GM21619 (cell line): ENCODE measurements at regions not wholly inside any gene's neighbourhood (a gene's known extent, or its start where the extent isn't known, plus 50 kb on each side); places are given as distances from the start of the nearest gene placed in this dataset.
"Not testable (repeated sequence)": the region's sequence is repeated elsewhere in the genome, so short reads cannot be mapped to it uniquely, and the experiment has no call there.

Experiments used
- ATAC-seq: cut with Tn5 transposase; IDR thresholded peaks from one replicate; pipeline ENCODE4 v1.9.1; 2021; ENCODE audit not compliant: unreplicated experiment

DNA sequence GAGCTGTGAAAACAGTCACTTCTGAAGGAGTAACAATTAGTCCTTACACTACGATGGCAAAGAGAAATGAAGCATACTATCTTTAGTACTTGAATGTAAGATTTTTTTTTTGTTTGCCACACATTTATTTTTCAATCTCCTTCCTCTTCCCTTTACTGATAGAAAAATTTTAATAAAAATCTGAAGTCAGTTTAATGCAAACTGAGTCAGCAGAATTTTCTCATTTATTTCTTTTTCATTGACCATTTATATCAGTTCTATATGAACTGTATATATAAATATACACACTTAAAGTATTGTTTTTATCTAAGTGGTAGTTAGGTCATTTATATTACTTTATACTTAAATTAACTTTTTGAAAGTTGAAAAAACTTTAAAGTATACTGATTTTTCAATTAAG, 1009.1 kb upstream of the SPRY2 start:
- no peak for ATAC-seq

DNA sequence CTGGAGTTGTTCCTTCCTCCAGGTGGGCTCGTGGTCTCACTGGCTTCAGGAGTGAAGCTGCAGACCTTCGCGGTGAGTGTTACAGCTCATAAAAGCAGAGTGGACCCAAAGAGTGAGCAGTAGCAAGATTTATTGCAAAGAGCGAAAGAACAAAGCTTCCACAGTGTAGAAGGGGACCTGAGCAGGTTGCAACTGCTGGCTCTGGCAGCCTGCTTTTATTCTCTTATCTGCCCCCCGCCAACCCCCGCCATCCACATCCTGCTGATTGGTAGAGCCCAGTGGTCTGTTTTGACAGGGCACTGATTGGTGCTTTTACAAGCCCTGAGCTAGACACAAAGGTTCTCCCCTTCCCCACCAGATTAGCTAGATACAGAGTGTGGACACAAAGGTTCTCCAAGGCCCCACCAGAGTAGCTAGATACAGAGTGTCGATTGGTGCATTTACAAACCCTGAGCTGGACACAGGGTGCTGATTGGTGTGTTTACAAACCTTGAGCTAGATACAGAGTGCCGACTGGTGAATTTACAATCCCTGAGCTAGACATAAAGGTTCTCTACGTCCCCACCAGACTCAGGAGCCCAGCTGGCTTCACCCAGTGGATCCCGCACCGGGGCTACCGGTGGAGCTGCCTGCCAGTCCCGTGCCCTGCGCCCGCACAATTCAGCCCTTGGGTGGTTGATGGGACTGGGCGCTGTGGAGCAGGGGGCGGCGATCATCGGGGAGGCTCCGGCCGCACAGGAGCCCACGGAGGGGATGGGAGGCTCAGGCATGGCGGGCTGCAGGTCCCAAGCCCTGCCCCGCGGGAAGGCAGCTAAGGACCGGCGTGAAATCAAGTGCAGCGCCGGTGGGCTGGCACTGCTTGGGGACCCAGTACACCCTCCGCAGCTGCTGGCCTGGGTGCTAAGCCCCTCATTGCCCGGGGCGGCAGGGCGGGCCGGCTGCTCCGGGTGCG, 999.5 kb upstream of the SPRY2 start:
- ATAC-seq, result not testable (repeated sequence)

DNA sequence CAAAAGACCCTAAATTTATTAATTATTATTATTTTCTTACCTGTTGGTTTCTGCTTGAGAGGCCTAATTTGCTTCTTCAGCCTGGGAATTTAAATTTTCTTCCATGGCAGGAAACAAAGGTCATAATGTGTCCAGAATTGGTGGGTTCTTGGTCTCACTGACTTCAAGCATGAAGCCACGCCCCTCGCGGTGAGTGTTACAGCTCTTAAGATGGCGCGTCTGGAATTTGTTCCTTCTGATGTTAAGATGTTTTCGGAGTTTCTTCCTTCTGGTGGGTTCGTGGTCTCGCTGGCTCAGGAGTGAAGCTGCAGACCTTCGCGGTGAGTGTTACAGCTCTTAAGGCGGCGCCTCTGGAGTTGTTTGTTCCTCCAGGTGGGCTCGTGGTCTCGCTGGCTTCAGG, 998.7 kb upstream of the SPRY2 start:
- ATAC-seq, result not testable (repeated sequence)

DNA sequence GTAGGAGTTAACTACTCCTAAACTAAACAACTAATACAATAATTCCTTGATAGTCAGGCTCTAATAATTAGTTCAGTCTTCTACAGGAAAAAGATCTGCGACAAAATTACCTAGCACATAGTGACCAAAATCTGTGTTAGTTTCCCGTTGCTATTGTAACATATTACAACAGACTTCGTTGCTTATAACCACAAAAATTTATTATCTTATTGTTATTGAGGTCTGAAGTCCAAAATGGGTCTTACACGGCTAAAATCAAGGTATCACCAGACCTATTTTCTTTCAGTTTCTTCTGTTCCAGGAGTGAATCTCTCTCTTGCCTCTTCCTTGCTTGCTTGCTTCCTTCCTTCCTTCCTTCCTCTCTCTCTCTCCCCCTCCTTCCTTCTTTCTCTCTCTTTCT, 993.6 kb upstream of the SPRY2 start:
- no peak for ATAC-seq

DNA sequence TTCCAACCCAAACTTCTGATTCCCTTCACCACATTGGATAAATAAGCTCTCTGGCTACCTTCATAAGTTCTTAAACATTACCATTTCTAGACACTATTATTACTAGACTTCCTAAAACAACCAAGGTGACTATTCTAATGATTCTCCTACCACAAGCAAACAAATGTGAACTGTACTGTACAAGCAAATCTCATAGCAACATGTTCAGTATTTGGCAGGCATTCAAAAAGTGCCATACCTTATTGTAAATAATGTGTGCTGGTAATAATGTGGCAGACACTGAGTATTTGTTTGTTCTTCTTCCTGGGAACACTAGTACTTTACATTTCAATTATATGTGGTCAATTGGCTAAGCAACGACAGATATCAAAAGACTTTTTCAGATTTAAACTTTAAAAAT, 986.0 kb upstream of the SPRY2 start:
- no peak for ATAC-seq

DNA sequence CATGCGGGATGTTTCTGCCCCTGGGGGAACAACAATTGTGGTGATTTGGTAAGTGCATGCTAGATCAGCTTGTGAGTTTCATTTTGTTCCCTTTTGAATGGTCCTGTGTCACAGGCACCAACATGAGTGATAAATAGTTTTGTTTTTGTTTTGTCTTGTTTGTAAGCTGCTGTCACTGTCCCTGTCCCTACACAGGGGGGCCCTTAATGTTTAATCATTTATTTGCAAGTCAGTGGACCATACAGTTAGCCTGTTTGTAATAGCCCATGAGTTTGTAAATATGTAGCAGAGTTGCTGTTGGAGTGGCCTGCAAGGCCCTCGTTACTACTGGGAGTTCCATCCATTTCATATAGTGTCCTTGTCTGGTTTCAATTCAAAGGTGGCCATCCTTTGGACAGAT, 979.6 kb upstream of the SPRY2 start:
- ATAC-seq, result no peak

DNA sequence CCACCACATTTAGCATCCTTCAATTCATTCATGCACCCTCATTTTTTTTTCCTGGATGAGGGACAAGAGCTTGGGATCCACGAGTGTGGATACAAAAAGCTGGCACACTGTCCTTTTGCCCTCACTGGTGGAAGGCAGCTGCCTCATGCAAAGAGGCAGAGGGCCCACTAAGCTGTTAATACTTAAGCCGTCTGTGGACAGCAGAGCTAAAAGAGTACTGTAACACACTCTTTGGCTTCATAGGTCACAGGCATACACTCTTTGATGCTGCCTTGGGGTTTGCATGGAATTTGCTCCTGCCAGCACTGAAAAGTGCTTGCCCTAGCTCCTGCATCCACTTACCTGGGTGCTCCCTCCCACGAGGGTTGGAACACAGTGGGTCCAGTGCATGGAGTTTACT, 978.4 kb upstream of the SPRY2 start:
- no peak for ATAC-seq

DNA sequence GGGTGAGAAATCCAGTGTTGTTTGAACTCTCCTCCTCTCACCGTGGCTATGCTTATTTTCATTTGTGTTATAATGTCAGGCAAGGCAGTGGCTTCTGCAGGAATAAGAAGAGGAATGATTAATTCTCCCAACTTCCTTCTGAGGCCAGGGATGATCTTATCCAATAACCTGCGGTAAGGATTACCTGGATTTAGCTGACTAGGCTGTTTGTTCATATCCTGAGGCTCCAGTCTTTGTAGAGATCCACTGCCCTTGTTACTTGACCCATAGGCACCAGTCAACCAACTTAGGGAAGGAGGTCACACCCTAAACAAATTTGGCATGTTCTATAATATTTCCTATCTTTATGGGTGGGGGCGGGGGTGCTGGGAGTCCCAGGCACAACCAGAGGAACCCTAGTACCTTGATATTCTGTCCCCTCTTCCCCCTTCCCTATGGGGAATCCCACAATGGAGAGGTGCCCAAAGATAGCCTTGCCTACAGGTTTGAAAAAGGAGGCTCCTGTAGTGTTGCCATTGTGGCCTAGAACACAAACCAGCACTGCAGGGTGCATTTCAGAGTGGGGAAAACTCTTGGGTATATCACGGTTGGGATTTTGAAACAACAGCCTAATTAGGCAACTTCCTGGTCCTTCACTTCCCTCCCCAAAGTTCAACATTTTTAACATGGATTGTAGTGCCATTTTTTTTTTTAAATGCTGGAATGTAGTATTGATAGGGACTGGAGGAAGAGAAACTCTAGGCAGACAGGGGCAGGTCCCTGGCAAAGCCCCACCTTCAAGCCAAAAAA, 977.5 kb upstream of the SPRY2 start:
- ATAC-seq, result no peak

DNA sequence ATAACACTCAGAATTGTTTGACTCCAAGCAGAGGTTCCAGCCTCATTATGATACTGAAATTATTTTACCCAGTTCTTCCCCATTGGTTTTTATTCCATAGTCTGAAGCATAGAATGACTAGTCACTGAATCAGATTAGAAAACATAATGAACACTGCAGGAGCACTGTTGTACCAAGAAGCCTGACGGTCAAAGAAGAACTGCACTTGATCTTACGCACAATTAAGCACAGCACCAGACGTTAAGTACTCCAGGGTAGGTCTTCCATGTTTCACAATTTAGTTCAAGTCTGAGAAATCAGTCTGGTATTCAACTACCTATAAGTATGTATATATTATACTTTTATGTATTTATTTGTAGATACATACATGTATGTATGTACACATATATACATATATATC, 973.5 kb upstream of the SPRY2 start:
- ATAC-seq, result no peak

DNA sequence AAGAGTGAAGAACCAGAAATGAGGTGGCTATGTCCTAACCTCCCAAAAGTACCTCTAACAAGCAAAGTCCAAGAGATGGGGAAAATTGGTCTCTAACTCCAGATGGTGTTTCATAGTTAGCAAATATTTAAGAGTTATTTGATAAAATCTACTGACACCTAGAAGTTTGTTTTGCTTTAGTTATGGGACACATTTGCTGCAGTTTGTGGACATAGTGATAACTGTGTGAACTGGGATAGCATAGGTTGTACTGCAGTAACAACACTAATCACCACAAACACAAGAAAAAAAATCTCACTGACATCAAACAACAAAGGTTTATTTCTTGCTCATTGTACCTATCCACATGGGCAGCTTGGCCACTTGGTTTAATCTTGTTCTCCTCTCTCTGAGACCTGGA, 965.0 kb upstream of the SPRY2 start:
- ATAC-seq, result no peak

DNA sequence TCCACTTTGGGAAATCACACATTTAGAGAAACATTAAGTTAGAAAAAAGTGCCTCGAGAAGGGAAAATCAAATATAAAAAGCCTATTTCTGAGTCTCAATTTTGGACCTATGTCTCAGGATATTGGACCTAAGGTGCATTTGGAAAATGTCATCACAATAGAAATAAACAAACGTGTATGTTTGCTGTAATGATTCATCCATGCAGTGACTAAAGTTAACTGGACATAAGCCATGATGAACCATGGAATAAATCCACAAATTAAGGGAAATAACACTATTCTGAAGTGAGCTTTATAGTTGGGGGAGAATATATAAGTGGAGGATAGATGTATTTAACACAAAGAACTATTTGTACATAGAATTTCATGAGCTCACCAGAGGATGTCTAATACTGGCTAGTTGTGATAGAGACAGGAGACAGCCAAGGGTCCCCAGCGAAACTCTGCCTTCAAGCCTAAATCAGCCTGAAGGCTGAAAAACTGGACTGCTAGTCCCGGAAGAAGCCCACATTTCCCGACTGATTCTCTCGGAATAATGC, 963.3 kb upstream of the SPRY2 start:
- no peak for ATAC-seq

DNA sequence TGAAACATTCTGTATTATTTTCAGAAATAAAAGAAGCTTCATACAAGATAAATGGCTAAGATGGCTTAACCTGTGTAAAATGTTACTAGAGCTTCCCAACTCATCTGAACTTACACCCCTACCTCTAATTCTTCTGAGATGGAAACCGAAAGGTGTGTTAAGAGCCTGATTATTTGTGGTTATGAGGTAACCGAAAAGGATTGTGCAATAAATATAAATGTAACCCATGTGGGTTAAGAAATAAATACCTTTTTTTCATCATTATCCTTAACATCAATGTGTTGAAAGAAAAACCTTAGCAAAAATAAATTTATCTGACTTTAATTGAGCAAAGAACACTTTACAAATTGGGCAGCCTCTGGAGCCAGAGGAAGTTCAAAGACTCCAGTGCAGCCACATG, 961.8 kb upstream of the SPRY2 start:
- no peak for ATAC-seq

DNA sequence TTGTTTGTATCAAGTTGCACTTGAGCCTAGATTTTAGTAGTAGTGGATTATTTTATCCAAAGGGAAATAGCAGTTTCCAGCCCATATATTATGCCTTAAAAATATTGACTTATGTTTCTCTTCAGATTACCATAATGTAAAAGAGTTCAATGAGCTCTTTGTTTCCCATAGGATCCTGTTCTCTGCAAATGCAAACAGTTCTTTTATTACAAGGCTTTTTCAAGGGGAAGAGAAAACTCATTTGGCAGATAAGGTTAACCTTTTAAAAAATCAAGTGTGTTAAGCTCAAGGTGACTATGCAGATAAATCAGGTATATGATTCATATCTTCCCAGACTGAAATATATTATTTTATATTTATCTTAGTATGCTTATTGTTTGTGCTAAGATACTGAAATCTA, 961.2 kb upstream of the SPRY2 start:
- ATAC-seq, result no peak

DNA sequence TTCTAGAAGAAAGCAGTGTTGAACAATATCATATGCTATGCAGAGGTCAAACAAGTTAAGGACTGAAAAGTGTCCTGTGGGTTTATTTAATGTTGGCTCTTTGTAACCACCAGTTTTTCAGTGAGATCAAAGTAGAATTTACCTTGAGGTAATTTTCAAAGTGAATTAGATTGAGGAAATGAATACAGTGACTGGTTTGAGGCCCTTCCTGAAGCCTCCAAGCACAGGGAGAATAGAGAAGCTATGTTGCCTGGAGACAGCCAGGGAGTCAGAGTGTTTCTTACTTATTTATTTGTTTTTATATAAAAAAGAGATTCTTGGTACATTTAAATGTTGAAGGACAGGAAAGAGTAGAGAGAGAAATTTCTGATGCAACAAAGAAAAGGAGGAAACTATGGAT, 954.3 kb upstream of the SPRY2 start:
- no peak for ATAC-seq

DNA sequence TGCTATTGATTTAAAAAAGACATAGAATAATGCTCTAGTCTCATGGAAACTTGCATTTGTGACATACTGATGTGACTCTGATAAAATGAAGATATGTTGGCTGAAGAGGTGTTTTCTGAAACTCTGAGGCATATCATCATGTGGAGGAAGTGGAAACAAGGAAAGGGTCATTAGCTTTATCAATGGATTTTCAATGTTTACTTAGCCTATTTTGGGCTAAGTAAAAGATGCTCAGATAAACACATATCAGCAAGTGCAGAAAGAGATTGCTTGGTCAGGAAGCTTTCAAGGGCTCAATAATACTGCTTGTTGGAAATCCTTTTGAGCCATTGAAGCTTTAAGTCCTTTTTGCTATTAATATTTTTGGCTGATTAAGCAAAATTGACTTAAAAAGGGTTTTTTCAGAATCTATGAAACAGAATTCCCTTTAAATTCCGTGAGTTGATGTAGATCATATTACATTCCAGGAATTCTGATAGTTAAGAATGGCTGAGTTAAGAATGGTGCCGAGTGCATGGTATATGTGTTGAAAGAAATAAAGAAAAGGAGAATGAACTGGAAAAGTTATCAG, 952.8 kb upstream of the SPRY2 start:
- ATAC-seq, result no peak

DNA sequence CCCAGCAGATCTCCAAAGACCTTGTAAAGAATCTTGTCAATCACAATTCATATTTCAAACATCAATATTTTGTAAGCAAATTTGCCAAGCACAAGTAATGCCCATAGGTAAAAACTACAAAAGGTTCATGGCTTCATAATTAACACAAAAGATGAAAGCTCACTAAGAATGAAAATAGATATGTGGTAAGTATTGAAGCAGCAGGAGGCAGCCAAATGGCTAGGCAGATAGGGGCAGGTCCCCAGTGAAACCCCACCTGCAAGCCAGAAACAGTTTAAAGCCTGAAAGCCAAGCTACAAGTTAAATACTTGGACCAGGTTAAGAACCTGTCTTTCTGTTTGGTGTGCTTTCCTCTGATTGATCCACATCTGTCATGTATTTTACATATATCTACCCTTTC, 942.6 kb upstream of the SPRY2 start:
- no peak for ATAC-seq

DNA sequence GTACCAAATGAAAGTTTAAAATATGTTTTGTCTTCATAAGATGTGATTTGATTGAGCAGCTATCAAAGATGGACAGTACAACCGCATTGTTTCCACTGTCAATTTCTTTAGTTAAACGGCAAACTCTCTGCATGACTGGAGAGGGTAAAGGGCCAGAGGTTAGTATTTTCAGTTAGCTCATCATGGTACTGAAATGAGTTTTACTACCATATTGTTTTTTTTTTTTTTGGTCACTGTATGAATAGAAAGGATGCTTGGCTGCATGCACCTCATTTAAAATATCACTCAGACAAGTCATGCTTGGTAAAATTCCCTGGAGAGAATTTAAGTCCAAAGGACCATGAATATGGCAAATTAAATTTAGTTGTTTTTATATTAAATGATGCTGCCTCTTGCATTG, 942.1 kb upstream of the SPRY2 start:
- no peak for ATAC-seq

DNA sequence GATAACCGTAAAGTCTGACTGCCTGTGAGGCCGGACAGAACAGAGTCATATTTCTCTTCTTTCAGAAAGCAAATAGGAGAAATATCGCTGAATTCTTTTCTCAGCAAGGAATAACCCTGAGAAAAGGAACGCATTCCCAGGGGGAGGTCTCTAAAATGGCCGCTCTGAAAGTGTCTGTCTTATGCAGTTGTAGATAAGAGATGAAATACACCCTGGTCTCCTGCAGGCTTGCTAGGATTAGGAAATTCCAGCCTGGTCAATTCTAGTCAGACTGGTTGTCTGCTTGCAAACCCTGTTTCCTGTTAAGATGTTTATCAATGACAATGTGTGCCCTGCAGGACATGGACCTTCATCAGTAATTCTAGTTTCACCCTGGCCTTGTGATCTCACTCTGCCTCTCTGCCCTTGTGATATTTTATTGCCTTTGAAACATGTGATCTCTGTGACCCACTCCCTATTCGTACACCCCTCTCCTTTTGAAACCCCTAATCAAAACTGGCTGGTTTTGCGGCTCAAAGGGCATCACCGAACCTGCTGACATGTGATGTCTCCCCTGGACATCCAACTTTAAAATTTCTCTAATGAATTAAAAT, 934.8 kb upstream of the SPRY2 start:
- no peak for ATAC-seq

DNA sequence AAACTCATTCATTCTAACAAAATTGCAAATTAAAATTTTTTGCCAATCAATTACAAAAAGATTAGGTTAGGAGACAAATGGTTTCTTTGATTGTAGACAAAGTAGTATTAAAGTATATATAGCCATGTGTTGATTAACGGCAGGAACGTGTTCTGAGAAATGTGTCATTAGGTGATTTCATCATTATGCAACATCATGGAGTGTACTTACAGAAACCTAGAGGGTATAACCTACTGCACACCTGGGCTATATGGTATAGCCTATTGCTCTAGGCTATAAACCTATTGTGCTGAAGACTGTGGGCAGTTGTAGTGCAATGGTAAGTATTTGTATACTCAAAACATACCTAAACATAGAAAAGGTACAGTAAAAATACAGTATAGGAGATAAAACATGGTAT, 906.8 kb upstream of the SPRY2 start:
- ATAC-seq, result no peak

DNA sequence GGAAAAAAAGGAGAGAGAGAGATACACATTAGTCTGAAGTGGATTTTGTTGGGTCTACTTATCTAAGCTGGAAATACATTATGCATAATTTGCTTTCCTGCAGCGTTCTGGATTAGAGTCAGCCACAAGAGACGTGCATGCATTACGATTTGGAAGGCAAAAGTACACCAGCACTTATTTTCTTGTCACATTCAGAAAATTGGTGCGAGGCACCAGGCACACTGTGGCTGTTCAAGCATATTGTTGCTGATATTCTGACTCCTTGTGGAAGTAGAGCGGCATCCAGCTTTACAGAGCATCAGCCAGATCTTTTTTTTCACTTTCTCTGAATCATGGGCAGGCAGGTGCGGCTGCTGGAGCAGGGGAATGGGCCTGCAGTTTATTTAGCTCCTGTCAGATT, 905.6 kb upstream of the SPRY2 start:
- no peak for ATAC-seq

DNA sequence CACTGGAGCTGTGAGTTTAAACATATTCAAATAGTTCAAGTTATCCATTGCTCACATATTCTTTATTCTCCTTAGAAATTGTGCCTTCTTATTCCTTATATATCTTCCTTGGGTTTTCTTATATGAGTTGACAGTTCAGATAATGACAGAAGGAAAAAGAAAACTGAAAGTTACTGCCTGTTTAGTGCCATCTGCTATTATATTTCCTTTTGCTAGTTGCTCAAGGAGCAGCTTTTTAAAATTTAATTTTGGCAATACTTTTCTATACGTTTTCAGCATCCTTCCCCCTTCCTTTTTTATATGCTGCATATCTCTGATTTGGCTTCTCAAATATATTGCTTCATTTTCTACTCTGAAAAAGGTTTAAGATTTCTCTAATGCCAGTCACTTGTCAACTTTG, 903.1 kb upstream of the SPRY2 start:
- ATAC-seq, result no peak
